Nephron progenitor cell (in vitro differentiated cells): ENCODE measurements at regions not wholly inside any gene's neighbourhood (a gene's known extent, or its start where the extent isn't known, plus 50 kb on each side); places are given as distances from the start of the nearest gene placed in this dataset.

Experiments used
- DNase-seq: peaks from one replicate; pipeline ENCODE4 v3.0.0; 2021
- H3K27ac Mint-ChIP-seq: 2 replicates; pipeline ENCODE4 v1.8.0; 2021; ENCODE audit warnings: mild to moderate bottlenecking, moderate library complexity, mixed read lengths
- H3K27me3 Mint-ChIP-seq: 2 replicates; pipeline ENCODE4 v1.8.0; 2021; ENCODE audit warnings: mild to moderate bottlenecking, low read depth, mixed read lengths; ENCODE audit not compliant: poor library complexity
- H3K36me3 Mint-ChIP-seq: 2 replicates; pipeline ENCODE4 v1.8.0; 2021; ENCODE audit warnings: low read depth, mixed read lengths
- H3K4me1 Mint-ChIP-seq: 2 replicates; pipeline ENCODE4 v1.8.0; 2021; ENCODE audit warnings: mixed read lengths
- H3K4me3 Mint-ChIP-seq: 2 replicates; pipeline ENCODE4 v1.8.0; 2021; ENCODE audit warnings: mild to moderate bottlenecking, moderate library complexity, mixed read lengths
- H3K9me3 Mint-ChIP-seq: 2 replicates; pipeline ENCODE4 v1.8.0; 2021; ENCODE audit warnings: mild to moderate bottlenecking, moderate library complexity, mixed read lengths
- CTCF ChIP-seq: fragments of 200-600 bp; sonication (generic); IDR thresholded peaks from 2 replicates; pipeline ENCODE4 v1.5.0; 2021; ENCODE audit warnings: antibody characterized with exemption

GRCh38 chr20:40336533-40336932 lies 352.5 kb downstream of the MAFB start:
- Mint-ChIP-seq H3K27me3 (peaks cover 17% of the 10 kb centered on the region), H3K9me3 (peaks cover 5% of the 10 kb centered on the region), H3K27ac (no peak overlapping the region), H3K4me3 (no peak overlapping the region), H3K4me1 (peaks cover 15% of the 10 kb centered on the region), H3K36me3 (no peaks in the 10 kb centered on the region)
- no peak for DNase-seq
- TF ChIP-seq CTCF: no peak

- H3K36me3 Mint-ChIP-seq: no peaks in the 10 kb centered on the region
- H3K27ac Mint-ChIP-seq: peak overlapping the region; percentile 6
- H3K27me3 Mint-ChIP-seq: peaks cover 17% of the 10 kb centered on the region
Measured at GRCh38 chr20:40335901-40336351, 353.1 kb downstream of the MAFB start.

GRCh38 chr20:40335437-40335836 lies 353.6 kb downstream of the MAFB start:
- peaks cover 17% of the 10 kb centered on the region for H3K27me3 Mint-ChIP-seq
- H3K36me3 Mint-ChIP-seq: no peaks in the 10 kb centered on the region
- TF ChIP-seq CTCF: no peak
- DNase-seq: no peak
- H3K4me1 Mint-ChIP-seq: peaks cover 15% of the 10 kb centered on the region
- no peak overlapping the region for H3K27ac Mint-ChIP-seq
- H3K4me3 Mint-ChIP-seq: no peak overlapping the region
- no peaks in the 10 kb centered on the region for H3K9me3 Mint-ChIP-seq

More at GRCh38 chr20:40335901-40336351, 353.1 kb downstream of the MAFB start:
- no peak for TF ChIP-seq CTCF
- Mint-ChIP-seq H3K4me3 (no peak overlapping the region), H3K9me3 (no peaks in the 10 kb centered on the region), H3K4me1 (peaks cover 15% of the 10 kb centered on the region)
- no peak for DNase-seq

- no peaks in the 10 kb centered on the region for H3K36me3 Mint-ChIP-seq
- peaks cover 15% of the 10 kb centered on the region for H3K4me1 Mint-ChIP-seq
- no peaks in the 10 kb centered on the region for H3K9me3 Mint-ChIP-seq
- no peak for DNase-seq
- no peak overlapping the region for H3K4me3 Mint-ChIP-seq
- TF ChIP-seq CTCF: no peak
- H3K27me3 Mint-ChIP-seq: peaks cover 17% of the 10 kb centered on the region
- H3K27ac Mint-ChIP-seq: no peak overlapping the region
Measured at GRCh38 chr20:40333591-40333990, 355.4 kb downstream of the MAFB start.

GRCh38 chr20:40331807-40332560 lies 357.1 kb downstream of the MAFB start:
- Mint-ChIP-seq H3K4me3 (no peak overlapping the region), H3K27me3 (peaks cover 8% of the 10 kb centered on the region), H3K36me3 (no peaks in the 10 kb centered on the region), H3K27ac (peak overlapping the region; percentile 17), H3K9me3 (no peaks in the 10 kb centered on the region), H3K4me1 (peaks cover 15% of the 10 kb centered on the region)
- DNase-seq: no peak
- TF ChIP-seq CTCF: no peak

GRCh38 chr20:40331249-40331648 lies 357.8 kb downstream of the MAFB start:
- H3K4me3 Mint-ChIP-seq: no peak overlapping the region
- H3K4me1 Mint-ChIP-seq: peaks cover 14% of the 10 kb centered on the region

More at GRCh38 chr20:40331249-40331648, 357.8 kb downstream of the MAFB start:
- H3K27ac Mint-ChIP-seq: no peak overlapping the region
- TF ChIP-seq CTCF: no peak
- H3K36me3 Mint-ChIP-seq: no peaks in the 10 kb centered on the region
- DNase-seq: no peak
- no peaks in the 10 kb centered on the region for H3K9me3 Mint-ChIP-seq
- peaks cover 8% of the 10 kb centered on the region for H3K27me3 Mint-ChIP-seq
